IMR-90 (cell line): ENCODE measurements at regions not wholly inside any gene's neighbourhood (a gene's known extent, or its start where the extent isn't known, plus 50 kb on each side); places are given as distances from the start of the nearest gene placed in this dataset.

Source experiments
- ATAC-seq: fragments of 200-7000 bp; cut with Tn5 transposase; 2 replicates; pipeline ENCODE4 v1.9.1; 2020; ENCODE audit warnings: low read depth, mild to moderate bottlenecking, moderate library complexity
- BruUV-seq: library from RNA; stranded (reverse); fragments of 400-500 nt; replicated peaks from 2 replicates; lab custom pipeline; 2021; lab: Mats Ljungman, UMichigan
- CTCF ChIA-PET: fragments of 300-600 bp; formaldehyde crosslinking; extraction: SDS; loops from one replicate; lab custom pipeline; 2021; ENCODE audit warnings: antibody characterized with exemption; lab: Yijun Ruan, JAX
- POLR2A ChIA-PET: fragments of 300-600 bp; sonication (Branson Sonifier 250); formaldehyde crosslinking; loops from one replicate; lab custom pipeline; 2022; ENCODE audit warnings: antibody characterized with exemption; ENCODE audit not compliant: unreplicated experiment; lab: Charles Lee
- DNase-seq: peaks from one replicate; pipeline ENCODE4 v3.0.0; 2013
- H2AFZ ChIP-seq: replicated peaks from 2 replicates; pipeline ENCODE3; 2013; ENCODE audit warnings: low read length, mild to moderate bottlenecking; ENCODE audit not compliant: poor library complexity
- H2AK5ac ChIP-seq: 2 replicates; pipeline ENCODE4 v1.6.1; 2013; ENCODE audit warnings: low read depth, low read length, inconsistent platforms
- H2AK9ac ChIP-seq: replicated peaks from 2 replicates; pipeline ENCODE3; 2013; ENCODE audit warnings: mild to moderate bottlenecking, low read depth, low read length, moderate library complexity; ENCODE audit not compliant: poor library complexity
- H2BK120ac ChIP-seq: 2 replicates; pipeline ENCODE4 v1.6.1; 2013; ENCODE audit warnings: low read depth, low read length, inconsistent platforms
- H2BK15ac ChIP-seq: 3 replicates; pipeline ENCODE4 v1.6.1; 2013; ENCODE audit warnings: low read depth, low read length, inconsistent platforms
- H2BK20ac ChIP-seq: 2 replicates; pipeline ENCODE4 v1.6.1; 2013; ENCODE audit warnings: low read depth, mild to moderate bottlenecking, inconsistent platforms, low read length, moderate library complexity
- H2BK5ac ChIP-seq: 2 replicates; pipeline ENCODE4 v1.6.1; 2013; ENCODE audit warnings: mild to moderate bottlenecking, low read depth, low read length, inconsistent platforms; ENCODE audit not compliant: poor library complexity, severe bottlenecking
- H3K14ac ChIP-seq: replicated peaks from 2 replicates; pipeline ENCODE4 v1.6.1; 2013; ENCODE audit warnings: low read depth, low read length, inconsistent platforms
- H3K18ac ChIP-seq: 2 replicates; pipeline ENCODE4 v1.6.1; 2013; ENCODE audit warnings: low read depth, low read length, control low read depth
- H3K23ac ChIP-seq: 2 replicates; pipeline ENCODE4 v1.6.1; 2013; ENCODE audit warnings: low read depth, low read length, inconsistent platforms
- H3K27ac ChIP-seq: 2 replicates; pipeline ENCODE4 v1.5.1; 2013; ENCODE audit warnings: mild to moderate bottlenecking, control low read depth, low read length; ENCODE audit not compliant: insufficient read depth
- H3K27me3 ChIP-seq: 2 replicates; pipeline ENCODE4 v1.6.1; 2013; ENCODE audit warnings: low read length; ENCODE audit not compliant: control insufficient read depth, insufficient read depth
- H3K36me3 ChIP-seq: 2 replicates; pipeline ENCODE4 v1.6.1; 2013; ENCODE audit warnings: low read length, mixed read lengths; ENCODE audit not compliant: control insufficient read depth, insufficient read depth
- H3K4ac ChIP-seq: 2 replicates; pipeline ENCODE4 v1.6.1; 2013; ENCODE audit warnings: low read depth, low read length, inconsistent platforms
- H3K4me1 ChIP-seq: 2 replicates; pipeline ENCODE4 v1.6.1; 2013; ENCODE audit warnings: low read length, mixed read lengths; ENCODE audit not compliant: control insufficient read depth, insufficient read depth
- H3K4me2 ChIP-seq: 2 replicates; pipeline ENCODE4 v1.6.1; 2013; ENCODE audit warnings: low read depth, mild to moderate bottlenecking, control low read depth, low read length, moderate library complexity
- H3K4me3 ChIP-seq: 2 replicates; pipeline ENCODE4 v1.5.1; 2013; ENCODE audit warnings: low read depth, mild to moderate bottlenecking, control low read depth, low read length, moderate library complexity; ENCODE audit not compliant: insufficient read depth
- H3K56ac ChIP-seq: 2 replicates; pipeline ENCODE4 v1.6.1; 2013; ENCODE audit warnings: low read length, inconsistent platforms; ENCODE audit not compliant: insufficient read depth; ENCODE audit errors: extremely low read depth
- H3K79me1 ChIP-seq, 2 experiments: 2 replicates each; pipeline ENCODE4 v1.6.1; 2013; ENCODE audit warnings: low read length in 2 of 2, inconsistent platforms in 1 of 2, low read depth in 1 of 2
- H3K9ac ChIP-seq: 2 replicates; pipeline ENCODE4 v1.6.1; 2013; ENCODE audit warnings: low read depth, low read length, control low read depth
- H3K9me1 ChIP-seq: 2 replicates; pipeline ENCODE4 v1.6.1; 2013; ENCODE audit warnings: low read length, inconsistent platforms; ENCODE audit not compliant: insufficient read depth
- H3K9me3 ChIP-seq: 2 replicates; pipeline ENCODE4 v1.6.1; 2013; ENCODE audit warnings: low read length; ENCODE audit not compliant: control insufficient read depth, insufficient read depth
- H4K20me1 ChIP-seq: 2 replicates; pipeline ENCODE4 v1.6.1; 2013; ENCODE audit warnings: low read length, inconsistent platforms; ENCODE audit not compliant: insufficient read depth
- H4K5ac ChIP-seq: 2 replicates; pipeline ENCODE4 v1.6.1; 2013; ENCODE audit warnings: mild to moderate bottlenecking, low read depth, low read length, control low read depth
- H4K8ac ChIP-seq, 2 experiments: 2 replicates each; pipeline ENCODE4 v1.6.1; 2013; ENCODE audit warnings: low read depth in 2 of 2, low read length in 2 of 2, control low read depth in 1 of 2, inconsistent platforms in 1 of 2
- H4K91ac ChIP-seq: 2 replicates; pipeline ENCODE4 v1.6.1; 2013; ENCODE audit warnings: low read depth, low read length, inconsistent platforms; ENCODE audit not compliant: insufficient read depth
- BHLHE40 ChIP-seq: fragments of 150-350 bp; IDR thresholded peaks from 2 replicates; pipeline ENCODE4 v1.6.1; 2016; ENCODE audit warnings: mild to moderate bottlenecking, low read depth, low read length
- CHD1 ChIP-seq: IDR thresholded peaks from 2 replicates; pipeline ENCODE4 v1.6.1; 2012; ENCODE audit warnings: low read depth, low read length, improper control_type of control experiment
- ELK1 ChIP-seq: fragments of 150-350 bp; IDR thresholded peaks from 2 replicates; pipeline ENCODE4 v1.6.1; 2016; ENCODE audit warnings: low read depth, mild to moderate bottlenecking, low read length, moderate library complexity, borderline replicate concordance
- FOS ChIP-seq: fragments of 150-350 bp; IDR thresholded peaks from 2 replicates; pipeline ENCODE4 v1.6.1; 2016; ENCODE audit warnings: low read depth, low read length
- MAZ ChIP-seq: IDR thresholded peaks from 2 replicates; pipeline ENCODE4 v1.6.1; 2012; ENCODE audit warnings: low read depth, mild to moderate bottlenecking, low read length, improper control_type of control experiment, moderate library complexity, borderline replicate concordance
- NFE2L2 ChIP-seq: fragments of 150-350 bp; IDR thresholded peaks from 2 replicates; pipeline ENCODE4 v1.6.1; 2016; ENCODE audit warnings: low read depth, mild to moderate bottlenecking, low read length
- SMC3 ChIP-seq: fragments of 150-350 bp; IDR thresholded peaks from 2 replicates; pipeline ENCODE4 v1.6.1; 2016; ENCODE audit warnings: low read depth, mild to moderate bottlenecking, antibody characterized with exemption, low read length, moderate library complexity
- USF2 ChIP-seq: fragments of 150-350 bp; IDR thresholded peaks from 2 replicates; pipeline ENCODE4 v1.6.1; 2017; ENCODE audit warnings: mild to moderate bottlenecking, antibody characterized with exemption, low read length, low read depth
- WGBS, 2 experiments: methylation state at CpG; one replicate each; pipeline versions ENCODE4 v1.1.5 to v1.1.7; 2013; ENCODE audit warnings: missing lambda C conversion rate in 2 of 2; ENCODE audit not compliant: insufficient read length in 1 of 2; ENCODE audit errors: extremely low coverage in 2 of 2; 5-methylcytosine and 5-hydroxymethylcytosine counted together
- dilution Hi-C: fragments of 300-500 bp; cut with HindIII; formaldehyde crosslinking; loops from one replicate; pipeline ENCODE4 v1.14.3; 2018; ENCODE audit warnings: low sequenced_read_pairs; ENCODE audit not compliant: unreplicated experiment
- in situ Hi-C: fragments of 300-500 bp; cut with MboI; formaldehyde crosslinking; loops from 3 replicates; pipeline ENCODE4 v1.14.3; 2019; ENCODE audit warnings: low sequenced_read_pairs, inconsistent platforms, mixed read lengths
- intact Hi-C: fragments of 100-400 bp; cut with micrococcal nuclease; formaldehyde crosslinking; loops from 2 replicates; pipeline ENCODE4 v1.10.0; 2022

GRCh38 chr3:177569193-177569592, 371.9 kb upstream of the TBL1XR1 start:
- in situ Hi-C loops: no loop called here
- H3K79me1 ChIP-seq: no peaks in the 10 kb centered on the region
- no peak for TF ChIP-seq ELK1
- TF ChIP-seq CHD1: no peak
- no peak for TF ChIP-seq SMC3
- no peak for TF ChIP-seq BHLHE40
- no peak for TF ChIP-seq MAZ
- TF ChIP-seq USF2: no peak
- TF ChIP-seq FOS: no peak
- no peak for TF ChIP-seq NFE2L2
- H3K56ac ChIP-seq: no peak overlapping the region
- H3K4me3 ChIP-seq: no peak overlapping the region
- BruUV-seq: no TSS peak
- H4K5ac ChIP-seq: no peak overlapping the region
- dilution Hi-C loops: no loop called here
- H2BK20ac ChIP-seq: no peak overlapping the region
- H2AK9ac ChIP-seq: no peak overlapping the region
- H3K27me3 ChIP-seq: no peaks in the 10 kb centered on the region
- no peaks in the 10 kb centered on the region for H3K36me3 ChIP-seq
- ATAC-seq: no peak
- H2AK5ac ChIP-seq: no peak overlapping the region
- intact Hi-C loops: no loop called here
- H4K91ac ChIP-seq: no peak overlapping the region
- ChIA-PET CTCF (no interaction called here), POLR2A (no interaction called here)
- H3K4ac ChIP-seq: no peak overlapping the region
- 100% methylated on average over 1 of the region's 4 CpGs; no CpG with 5 or more reads in 1 of the 2 experiments for WGBS, 2 experiments
- no peak overlapping the region for H3K27ac ChIP-seq
- DNase-seq: no peak
- H2AFZ ChIP-seq: no peak overlapping the region
- H4K8ac ChIP-seq: no peak overlapping the region
- H3K9me1 ChIP-seq: peaks cover 2% of the 10 kb centered on the region
- H3K23ac ChIP-seq: no peak overlapping the region
- no peak overlapping the region for H3K9ac ChIP-seq
- no peak overlapping the region for H3K4me2 ChIP-seq
- no peak overlapping the region for H2BK120ac ChIP-seq
- no peak overlapping the region for H3K18ac ChIP-seq
- H3K4me1 ChIP-seq: peaks cover 2% of the 10 kb centered on the region; the same call in 1 of the 2 replicates
- no peak overlapping the region for H2BK15ac ChIP-seq
- H4K20me1 ChIP-seq: no peaks in the 10 kb centered on the region
- H3K9me3 ChIP-seq: no peaks in the 10 kb centered on the region
- no peak overlapping the region for H2BK5ac ChIP-seq
- H3K14ac ChIP-seq: no peak overlapping the region
